MM.1S (cell line): ENCODE measurements at regions not wholly inside any gene's neighbourhood (a gene's known extent, or its start where the extent isn't known, plus 50 kb on each side); places are given as distances from the start of the nearest gene placed in this dataset.
"Not testable (repeated sequence)": the region's sequence is repeated elsewhere in the genome, so short reads cannot be mapped to it uniquely, and the experiment has no call there.

Experiments
- CTCF ChIP-seq: fragments of 300-600 bp; sonication (generic); IDR thresholded peaks from 2 replicates; pipeline ENCODE4 v1.5.1; 2016; ENCODE audit warnings: antibody characterized with exemption, low read length, mixed read lengths
- EZH2phosphoT487 ChIP-seq: fragments of 300-600 bp; sonication (generic); IDR thresholded peaks from 2 replicates; pipeline ENCODE4 v1.6.1; 2018; ENCODE audit warnings: antibody characterized with exemption, low read length

GRCh38 chr2:146969703-146970102, 875.1 kb upstream of the ACVR2A start:
- TF ChIP-seq CTCF, EZH2phosphoT487: not testable (repeated sequence)
